HCT116 (cell line): ENCODE measurements at regions not wholly inside any gene's neighbourhood (a gene's known extent, or its start where the extent isn't known, plus 50 kb on each side); places are given as distances from the start of the nearest gene placed in this dataset.

Experiments
- CEBPB ChIP-seq: IDR thresholded peaks from 2 replicates; pipeline ENCODE4 v1.6.1; 2012; ENCODE audit warnings: low read depth
- CTCF ChIP-seq, 3 experiments: fragments of 200-600 bp in 1 of 3; sonication (generic) in 1 of 3; IDR thresholded peaks in 2 of 3; conservative IDR thresholded peaks in 1 of 3; 2 replicates each; pipeline ENCODE4 v1.5.1; 2012 to 2017; ENCODE audit warnings: low read depth in 2 of 3, low read length in 2 of 3, antibody characterized with exemption in 1 of 3, borderline replicate concordance in 1 of 3, control low read depth in 1 of 3, mild to moderate bottlenecking in 1 of 3, mixed read lengths in 1 of 3, mixed run types in 1 of 3, moderate library complexity in 1 of 3; ENCODE audit not compliant: insufficient read depth in 1 of 3
- EZH2phosphoT487 ChIP-seq: fragments of 200-600 bp; IDR thresholded peaks from 2 replicates; pipeline ENCODE4 v1.6.1; 2018; ENCODE audit warnings: antibody characterized with exemption, borderline replicate concordance
- POLR2AphosphoS5 ChIP-seq: IDR thresholded peaks from 2 replicates; pipeline ENCODE4 v1.6.1; 2011; ENCODE audit warnings: mild to moderate bottlenecking, low read depth, low read length, moderate library complexity
- ZFX ChIP-seq: fragments of 450-650 bp; IDR thresholded peaks from 2 replicates; pipeline ENCODE4 v1.6.1; 2017
- TF ChIP-seq, protein P1 (sequence below): IDR thresholded peaks from 2 replicates; pipeline ENCODE4 v1.6.1; 2012; ENCODE audit warnings: low read depth

DNA sequence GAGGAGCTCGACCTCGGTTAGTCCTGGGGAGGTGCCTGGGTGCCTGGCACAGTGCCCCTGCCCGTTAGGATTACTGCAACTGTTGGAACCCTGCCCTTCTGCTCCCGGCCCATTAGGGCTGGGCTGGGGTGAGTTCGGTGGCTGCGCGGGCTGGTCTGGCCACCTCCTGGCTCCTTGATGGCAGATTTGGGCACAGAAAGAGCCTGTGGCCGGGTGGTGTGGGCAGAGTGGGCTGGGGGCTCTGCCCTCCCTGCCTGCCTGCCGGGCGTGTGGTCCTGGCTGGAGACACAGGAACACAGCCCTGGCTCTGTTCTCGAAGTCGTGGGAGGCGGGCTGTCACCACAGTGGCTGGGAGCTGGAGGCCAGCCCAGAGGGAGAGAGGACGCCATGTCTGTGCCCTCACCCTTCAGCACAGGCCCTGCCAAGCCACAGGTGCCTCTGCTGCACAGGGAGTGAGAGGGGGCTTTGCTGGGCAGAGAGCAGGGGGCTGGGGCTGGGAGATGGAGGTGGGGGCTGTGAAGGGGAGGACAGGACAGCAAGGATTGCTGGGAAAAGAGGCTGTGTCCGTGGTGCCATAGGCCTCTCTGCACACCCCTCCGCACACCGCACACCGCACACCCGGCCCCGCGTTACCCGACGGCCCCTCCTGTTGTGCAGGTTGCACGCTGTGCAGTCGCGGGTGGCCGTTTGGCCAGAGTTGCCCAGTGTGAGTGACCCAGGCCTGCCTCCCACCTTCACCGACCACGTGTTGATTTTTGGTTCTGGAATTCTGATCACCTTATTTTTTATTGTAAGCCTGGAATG lies 236.6 kb upstream of the GSE1 start (continued):
- TF ChIP-seq CTCF (IDR thresholded peaks at IDR 0.05 in 2 of 3, conservative IDR thresholded peaks at IDR 0.05 in 1 of 3; ENCODE audit: borderline replicate concordance in 1 of 3, insufficient read depth in 1 of 3, low read depth in 2 of 3, low read length in 2 of 3): no peak
- TF ChIP-seq EZH2phosphoT487: no peak
- TF ChIP-seq POLR2AphosphoS5: no peak
- no peak for TF ChIP-seq CEBPB
- no peak for TF ChIP-seq ZFX
- TF ChIP-seq, protein P1, sequence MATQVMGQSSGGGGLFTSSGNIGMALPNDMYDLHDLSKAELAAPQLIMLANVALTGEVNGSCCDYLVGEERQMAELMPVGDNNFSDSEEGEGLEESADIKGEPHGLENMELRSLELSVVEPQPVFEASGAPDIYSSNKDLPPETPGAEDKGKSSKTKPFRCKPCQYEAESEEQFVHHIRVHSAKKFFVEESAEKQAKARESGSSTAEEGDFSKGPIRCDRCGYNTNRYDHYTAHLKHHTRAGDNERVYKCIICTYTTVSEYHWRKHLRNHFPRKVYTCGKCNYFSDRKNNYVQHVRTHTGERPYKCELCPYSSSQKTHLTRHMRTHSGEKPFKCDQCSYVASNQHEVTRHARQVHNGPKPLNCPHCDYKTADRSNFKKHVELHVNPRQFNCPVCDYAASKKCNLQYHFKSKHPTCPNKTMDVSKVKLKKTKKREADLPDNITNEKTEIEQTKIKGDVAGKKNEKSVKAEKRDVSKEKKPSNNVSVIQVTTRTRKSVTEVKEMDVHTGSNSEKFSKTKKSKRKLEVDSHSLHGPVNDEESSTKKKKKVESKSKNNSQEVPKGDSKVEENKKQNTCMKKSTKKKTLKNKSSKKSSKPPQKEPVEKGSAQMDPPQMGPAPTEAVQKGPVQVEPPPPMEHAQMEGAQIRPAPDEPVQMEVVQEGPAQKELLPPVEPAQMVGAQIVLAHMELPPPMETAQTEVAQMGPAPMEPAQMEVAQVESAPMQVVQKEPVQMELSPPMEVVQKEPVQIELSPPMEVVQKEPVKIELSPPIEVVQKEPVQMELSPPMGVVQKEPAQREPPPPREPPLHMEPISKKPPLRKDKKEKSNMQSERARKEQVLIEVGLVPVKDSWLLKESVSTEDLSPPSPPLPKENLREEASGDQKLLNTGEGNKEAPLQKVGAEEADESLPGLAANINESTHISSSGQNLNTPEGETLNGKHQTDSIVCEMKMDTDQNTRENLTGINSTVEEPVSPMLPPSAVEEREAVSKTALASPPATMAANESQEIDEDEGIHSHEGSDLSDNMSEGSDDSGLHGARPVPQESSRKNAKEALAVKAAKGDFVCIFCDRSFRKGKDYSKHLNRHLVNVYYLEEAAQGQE: no peak
- TF ChIP-seq, all 23 proteins: peak for 0
